PC-9 (cell line): ENCODE measurements at regions not wholly inside any gene's neighbourhood (a gene's known extent, or its start where the extent isn't known, plus 50 kb on each side); places are given as distances from the start of the nearest gene placed in this dataset.

Experiments used
- BruUV-seq: library from RNA; stranded (reverse); fragments of 400-500 nt; replicated peaks from 2 replicates; lab custom pipeline; 2021; lab: Mats Ljungman, UMichigan
- CTCF ChIA-PET: fragments of 300-600 bp; sonication (Branson Sonifier 250); formaldehyde crosslinking; loops from one replicate; lab custom pipeline; 2022; ENCODE audit warnings: antibody characterized with exemption; lab: Charles Lee
- POLR2A ChIA-PET: fragments of 300-600 bp; sonication (Branson Sonifier 250); formaldehyde crosslinking; loops from one replicate; lab custom pipeline; 2022; ENCODE audit warnings: antibody characterized with exemption; ENCODE audit not compliant: unreplicated experiment; lab: Charles Lee
- DNase-seq, 2 experiments: peaks; one replicate each; pipeline versions ENCODE4 v3.0.0 to v3.0.0-alpha.2; 2015 to 2022; ENCODE audit warnings: mixed read lengths in 1 of 2
- H2AFZ ChIP-seq: fragments of 200-600 bp; sonication (generic); 2 replicates; pipeline ENCODE4 v1.8.1; 2017; ENCODE audit warnings: antibody characterized with exemption
- H3F3A ChIP-seq: fragments of 200-600 bp; sonication (generic); 2 replicates; pipeline ENCODE4 v1.8.1; 2017; ENCODE audit warnings: antibody characterized with exemption, mild to moderate bottlenecking, low read depth; ENCODE audit not compliant: insufficient read depth
- H3K27ac ChIP-seq: fragments of 200-600 bp; sonication (generic); 2 replicates; pipeline ENCODE4 v1.6.1; 2016; ENCODE audit warnings: mixed run types
- H3K27me3 ChIP-seq: fragments of 200-600 bp; sonication (generic); 2 replicates; pipeline ENCODE4 v1.6.1; 2016; ENCODE audit warnings: low read depth, mixed run types; ENCODE audit not compliant: insufficient read depth
- H3K36me3 ChIP-seq: fragments of 200-600 bp; sonication (generic); 2 replicates; pipeline ENCODE4 v1.6.1; 2016; ENCODE audit warnings: low read depth, mixed run types
- H3K4me1 ChIP-seq: fragments of 200-600 bp; sonication (generic); replicated peaks from 2 replicates; pipeline ENCODE4 v1.6.1; 2016; ENCODE audit warnings: mixed run types; ENCODE audit not compliant: insufficient read depth
- H3K4me2 ChIP-seq: fragments of 200-600 bp; sonication (generic); 2 replicates; pipeline ENCODE4 v1.6.1; 2017; ENCODE audit warnings: mixed run types
- H3K4me3 ChIP-seq: fragments of 200-600 bp; sonication (generic); 2 replicates; pipeline ENCODE4 v1.6.1; 2016; ENCODE audit warnings: mixed run types
- H3K79me2 ChIP-seq: fragments of 200-600 bp; sonication (generic); 2 replicates; pipeline ENCODE4 v1.6.1; 2017; ENCODE audit warnings: low read depth, mixed run types
- H3K9me2 ChIP-seq: fragments of 200-600 bp; sonication (generic); 2 replicates; pipeline ENCODE4 v1.8.1; 2017; ENCODE audit warnings: mild to moderate bottlenecking; ENCODE audit not compliant: insufficient read depth
- H3K9me3 ChIP-seq: fragments of 200-600 bp; sonication (generic); 2 replicates; pipeline ENCODE4 v1.8.1; 2016; ENCODE audit warnings: low read depth; ENCODE audit not compliant: insufficient read depth
- H4K20me1 ChIP-seq: fragments of 200-600 bp; sonication (generic); 2 replicates; pipeline ENCODE4 v1.8.1; 2017; ENCODE audit not compliant: insufficient read depth
- CTCF ChIP-seq: fragments of 200-600 bp; sonication (generic); conservative IDR thresholded peaks from 2 replicates; pipeline ENCODE4 v1.6.1; 2017; ENCODE audit warnings: mixed run types, antibody characterized with exemption, mild to moderate bottlenecking, moderate library complexity
- EZH2 ChIP-seq: fragments of 200-600 bp; sonication (generic); IDR thresholded peaks from 2 replicates; pipeline ENCODE4 v1.8.0; 2017; ENCODE audit warnings: antibody characterized with exemption, low read depth
- intact Hi-C: fragments of 100-400 bp; cut with micrococcal nuclease; formaldehyde crosslinking; loops from one replicate; pipeline ENCODE4 v1.10.0; 2022; ENCODE audit not compliant: unreplicated experiment

DNA sequence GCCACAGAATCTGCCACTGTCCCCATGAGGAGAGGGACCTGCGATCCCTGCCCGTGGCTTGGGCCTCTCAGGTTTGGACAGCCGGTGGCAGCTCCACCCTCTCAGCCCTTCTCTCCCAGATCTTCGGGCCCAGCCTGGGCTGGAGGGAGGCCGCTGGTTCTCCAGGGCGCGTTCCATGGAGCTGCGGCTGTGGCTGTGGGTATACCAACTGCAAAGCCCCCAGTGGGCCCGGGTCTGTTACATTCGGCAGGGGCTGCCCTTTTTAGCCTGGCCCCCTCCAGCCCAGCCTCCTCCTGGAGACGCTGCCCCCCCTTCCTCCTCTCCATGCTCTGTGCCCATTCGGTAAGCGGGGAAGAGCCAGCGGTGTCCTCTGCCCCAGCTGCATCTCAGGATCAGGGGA is 64.7 kb upstream of the ZNF469 start:
- H3K36me3 ChIP-seq: no peaks in the 10 kb centered on the region

GRCh38 chr16:88318521-88318920 is 64.2 kb upstream of the ZNF469 start:
- intact Hi-C loops: no loop called here

More for the DNA sequence above, 64.7 kb upstream of the ZNF469 start:
- Histone ChIP-seq H3F3A (no peaks in the 10 kb centered on the region), H3K9me3 (no peaks in the 10 kb centered on the region), H3K9me2 (no peaks in the 10 kb centered on the region), H3K4me3 (no peak overlapping the region), H3K4me1 (peaks cover 15% of the 10 kb centered on the region), H3K79me2 (no peaks in the 10 kb centered on the region), H4K20me1 (no peaks in the 10 kb centered on the region), H3K27ac (no peak overlapping the region), H3K27me3 (no peaks in the 10 kb centered on the region), H2AFZ (no peak overlapping the region), H3K4me2 (no peak overlapping the region)
- no peak for TF ChIP-seq CTCF
- TF ChIP-seq EZH2: no peak
- ChIA-PET CTCF (no interaction called here), POLR2A (no interaction called here)
- intact Hi-C loops: no loop called here
- BruUV-seq: no TSS peak
- DNase-seq: no peak

GRCh38 chr16:88319116-88319965 is 63.4 kb upstream of the ZNF469 start:
- H3K4me1 ChIP-seq: peaks cover 15% of the 10 kb centered on the region
- ChIA-PET CTCF (no interaction called here), POLR2A (no interaction called here)
- no peaks in the 10 kb centered on the region for H4K20me1 ChIP-seq
- H3K9me2 ChIP-seq: no peaks in the 10 kb centered on the region
- no peaks in the 10 kb centered on the region for H3K27me3 ChIP-seq
- H3K79me2 ChIP-seq: no peaks in the 10 kb centered on the region
- no peaks in the 10 kb centered on the region for H3K9me3 ChIP-seq
- no peak overlapping the region for H3K4me3 ChIP-seq
- no peak overlapping the region for H2AFZ ChIP-seq
- BruUV-seq: no TSS peak
- no peak overlapping the region for H3K4me2 ChIP-seq
- TF ChIP-seq CTCF (no peak), EZH2 (no peak)
- no peak overlapping the region for H3K27ac ChIP-seq
- DNase-seq: no peak
- no peaks in the 10 kb centered on the region for H3F3A ChIP-seq
- no peaks in the 10 kb centered on the region for H3K36me3 ChIP-seq
- intact Hi-C loops: no loop called here

More at GRCh38 chr16:88318521-88318920, 64.2 kb upstream of the ZNF469 start:
- H3K79me2 ChIP-seq: no peaks in the 10 kb centered on the region
- H3F3A ChIP-seq: no peaks in the 10 kb centered on the region
- TF ChIP-seq CTCF: no peak
- no peak for TF ChIP-seq EZH2
- no peak overlapping the region for H3K4me3 ChIP-seq
- no peaks in the 10 kb centered on the region for H3K9me3 ChIP-seq
- peaks cover 15% of the 10 kb centered on the region for H3K4me1 ChIP-seq
- ChIA-PET CTCF (no interaction called here), POLR2A (no interaction called here)
- H3K36me3 ChIP-seq: no peaks in the 10 kb centered on the region
- no peaks in the 10 kb centered on the region for H3K9me2 ChIP-seq
- H4K20me1 ChIP-seq: no peaks in the 10 kb centered on the region
- no peak overlapping the region for H3K4me2 ChIP-seq
- no TSS peak for BruUV-seq
- no peak for DNase-seq
- no peaks in the 10 kb centered on the region for H3K27me3 ChIP-seq
- H2AFZ ChIP-seq: no peak overlapping the region
- H3K27ac ChIP-seq: no peak overlapping the region
